GM21390 (cell line): ENCODE measurements at regions not wholly inside any gene's neighbourhood (a gene's known extent, or its start where the extent isn't known, plus 50 kb on each side); places are given as distances from the start of the nearest gene placed in this dataset.
"Not testable (repeated sequence)": the region's sequence is repeated elsewhere in the genome, so short reads cannot be mapped to it uniquely, and the experiment has no call there.

Experiments
- ATAC-seq: cut with Tn5 transposase; IDR thresholded peaks from one replicate; pipeline ENCODE4 v1.9.1; 2021; ENCODE audit not compliant: unreplicated experiment

GRCh38 chr6:134822920-134823709, 126.8 kb downstream of the ALDH8A1 start:
- ATAC-seq = peak; percentile 72

GRCh38 chr6:134821928-134822864, 127.7 kb downstream of the ALDH8A1 start:
- ATAC-seq = no peak

GRCh38 chr6:134821397-134821796, 128.5 kb downstream of the ALDH8A1 start:
- ATAC-seq = no peak

GRCh38 chr6:134819863-134820800, 129.8 kb downstream of the ALDH8A1 start:
- ATAC-seq = no peak

- no peak for ATAC-seq
Measured at GRCh38 chr6:134819236-134819635, 130.7 kb downstream of the ALDH8A1 start.

- ATAC-seq = no peak
Measured at GRCh38 chr6:134817448-134817847, 132.5 kb downstream of the ALDH8A1 start.

- ATAC-seq = no peak
Measured at GRCh38 chr6:134816780-134817179, 133.1 kb downstream of the ALDH8A1 start.

GRCh38 chr6:134816300-134816699, 133.6 kb downstream of the ALDH8A1 start:
- no peak for ATAC-seq

GRCh38 chr6:134814076-134814695, 135.7 kb downstream of the ALDH8A1 start:
- no peak for ATAC-seq

- ATAC-seq = no peak
Measured at GRCh38 chr6:134813146-134813545, 136.8 kb downstream of the ALDH8A1 start.

GRCh38 chr6:134810402-134810801, 139.5 kb downstream of the ALDH8A1 start:
- no peak for ATAC-seq

- ATAC-seq = no peak
Measured at GRCh38 chr6:134809130-134809529, 140.8 kb downstream of the ALDH8A1 start.

DNA sequence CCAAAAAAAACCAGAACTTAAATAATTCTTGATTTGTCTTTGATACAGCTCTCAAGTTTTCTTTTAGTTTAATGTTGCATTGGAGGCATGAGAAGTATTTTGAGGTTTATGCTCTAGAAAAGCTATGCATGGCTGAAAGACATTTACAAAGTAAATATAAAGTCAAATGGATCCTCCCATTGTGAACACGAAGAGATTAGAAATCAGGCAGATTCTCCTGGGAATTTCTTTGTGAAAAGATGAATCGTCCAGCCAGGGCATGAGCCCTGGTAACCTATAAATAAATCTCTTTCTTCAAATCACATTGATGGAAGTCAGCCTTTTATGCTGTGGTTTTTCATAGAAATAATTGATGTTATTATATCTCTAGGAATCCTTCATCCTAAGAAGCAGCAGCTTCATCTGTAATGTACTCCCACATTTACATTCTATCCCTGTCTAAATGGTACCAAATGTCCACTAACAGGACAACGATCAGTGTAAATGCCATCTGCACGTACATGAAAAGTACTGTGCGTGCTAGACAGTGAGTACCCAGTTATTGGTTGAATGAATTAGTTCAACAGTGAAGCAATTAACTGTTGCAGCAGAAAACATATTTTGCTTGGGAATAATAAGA, 143.6 kb downstream of the ALDH8A1 start:
- no peak for ATAC-seq

DNA sequence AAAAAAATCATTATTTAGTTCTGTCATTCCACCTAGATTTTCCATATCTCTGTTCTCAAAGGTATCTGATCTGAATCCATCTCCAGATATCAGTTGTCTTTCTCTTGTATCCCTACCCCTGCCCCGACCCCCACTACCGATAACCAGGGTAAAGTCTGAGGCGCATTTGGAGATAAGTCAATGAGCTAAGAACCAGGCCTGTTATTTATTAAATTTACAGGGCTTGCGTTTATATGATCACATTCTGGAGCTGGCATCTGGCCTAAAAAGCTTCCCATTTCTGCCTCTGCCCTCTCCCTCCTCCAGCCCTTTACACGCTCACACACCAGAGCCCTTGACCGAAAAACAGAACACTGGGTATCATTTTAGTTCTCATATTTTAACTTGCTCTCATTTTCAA, 144.7 kb downstream of the ALDH8A1 start:
- no peak for ATAC-seq

DNA sequence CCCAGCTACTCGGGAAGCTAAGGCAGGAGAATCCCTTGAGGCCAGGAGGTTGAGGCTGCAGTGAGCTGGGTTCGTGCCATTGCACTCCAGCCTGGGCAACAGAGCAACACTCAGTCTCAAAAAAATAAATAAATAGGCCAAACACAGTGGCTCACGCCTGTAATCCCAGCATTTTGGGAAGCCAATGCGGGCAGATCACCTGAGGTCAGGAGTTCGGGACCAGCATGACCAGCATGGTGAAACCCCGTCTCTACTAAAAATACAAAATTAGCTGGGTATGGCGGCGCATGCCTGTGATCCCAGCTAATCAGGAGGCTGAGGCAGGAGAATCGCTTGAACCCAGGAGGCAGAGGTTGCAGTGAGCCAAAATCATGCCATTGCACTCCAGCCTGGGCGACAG, 145.6 kb downstream of the ALDH8A1 start:
- ATAC-seq = not testable (repeated sequence)

GRCh38 chr6:134802426-134803058, 147.4 kb downstream of the ALDH8A1 start:
- ATAC-seq = no peak

GRCh38 chr6:134797400-134798113, 152.3 kb downstream of the ALDH8A1 start:
- no peak for ATAC-seq

DNA sequence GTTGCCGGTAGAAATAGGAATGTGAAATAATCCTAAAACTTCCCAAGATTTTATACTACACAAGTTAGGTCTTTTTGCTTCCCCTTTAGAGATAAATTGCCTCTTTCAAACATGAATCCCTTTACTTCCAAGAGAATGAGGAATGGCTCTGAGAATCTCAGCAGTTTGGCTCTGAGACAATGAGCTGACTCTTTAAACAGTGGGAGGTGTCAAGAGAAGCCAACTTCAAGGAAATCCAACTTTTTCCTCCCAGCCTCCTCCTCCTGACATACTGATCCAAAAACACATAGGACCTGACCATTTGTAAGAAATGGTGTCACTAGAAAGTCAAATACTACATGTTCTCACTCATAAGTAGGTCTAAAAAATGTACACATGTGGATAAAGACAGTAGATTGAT, 154.2 kb downstream of the ALDH8A1 start:
- no peak for ATAC-seq

DNA sequence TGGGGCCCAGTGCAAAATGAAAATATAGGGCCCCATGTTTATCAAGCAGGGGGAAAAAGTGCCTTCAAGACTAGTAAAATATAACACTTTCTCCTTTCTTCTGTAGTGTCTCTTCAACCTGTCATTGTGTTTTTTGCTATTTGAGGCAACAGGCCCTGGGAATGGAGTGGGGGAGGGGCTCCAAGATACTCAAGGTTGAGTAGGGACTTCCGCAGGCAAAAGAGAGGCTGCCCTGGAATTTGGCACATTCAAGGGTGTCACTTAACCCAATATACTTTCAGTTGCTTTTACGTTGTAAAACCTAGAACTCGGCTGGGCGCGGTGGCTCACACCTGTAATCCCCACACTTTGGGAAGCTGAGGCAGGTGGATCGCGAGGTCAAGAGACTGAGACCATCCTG, 154.9 kb downstream of the ALDH8A1 start:
- no peak for ATAC-seq
